ENCODE measurements at regions not wholly inside any gene's neighbourhood (a gene's known extent, or its start where the extent isn't known, plus 50 kb on each side); places are given as distances from the start of the nearest gene placed in this dataset.
A peak's percentile ranks its signal among the peaks of the same experiment; 100 is the strongest.

DNA sequence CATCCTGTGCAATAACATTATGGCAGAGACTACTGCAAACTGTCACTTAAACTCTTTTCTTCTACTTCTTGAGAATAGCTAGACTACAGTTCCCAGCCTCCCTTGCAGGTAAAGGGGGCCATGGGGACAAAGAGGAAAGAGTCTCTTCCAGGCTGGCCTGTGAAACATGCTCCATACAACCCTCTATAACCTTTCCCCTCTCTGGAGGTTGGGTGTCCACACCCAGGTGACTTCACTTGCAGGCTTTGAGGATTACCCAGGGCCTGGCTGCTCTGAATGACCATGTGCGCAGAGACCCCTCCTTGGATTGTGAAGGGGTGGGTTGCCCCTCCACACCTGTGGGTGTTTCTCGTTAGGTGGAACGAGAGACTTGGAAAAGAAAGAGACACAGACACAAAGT is 84.1 kb downstream of the SEC61G start:
- Histone ChIP-seq H3K27me3 (no peaks in the 10 kb centered on the region), H3K9ac (ENCODE audit: low read depth in 2 of 2, low read length in 2 of 2) (no peak overlapping the region), H3K36me3 (no peaks in the 10 kb centered on the region), H3K4me1 (no peaks in the 10 kb centered on the region), H3K4me3 (no peak overlapping the region), H3K27ac (no peak overlapping the region), H3K9me3 (no peaks in the 10 kb centered on the region)
- TF ChIP-seq, protein P1, sequence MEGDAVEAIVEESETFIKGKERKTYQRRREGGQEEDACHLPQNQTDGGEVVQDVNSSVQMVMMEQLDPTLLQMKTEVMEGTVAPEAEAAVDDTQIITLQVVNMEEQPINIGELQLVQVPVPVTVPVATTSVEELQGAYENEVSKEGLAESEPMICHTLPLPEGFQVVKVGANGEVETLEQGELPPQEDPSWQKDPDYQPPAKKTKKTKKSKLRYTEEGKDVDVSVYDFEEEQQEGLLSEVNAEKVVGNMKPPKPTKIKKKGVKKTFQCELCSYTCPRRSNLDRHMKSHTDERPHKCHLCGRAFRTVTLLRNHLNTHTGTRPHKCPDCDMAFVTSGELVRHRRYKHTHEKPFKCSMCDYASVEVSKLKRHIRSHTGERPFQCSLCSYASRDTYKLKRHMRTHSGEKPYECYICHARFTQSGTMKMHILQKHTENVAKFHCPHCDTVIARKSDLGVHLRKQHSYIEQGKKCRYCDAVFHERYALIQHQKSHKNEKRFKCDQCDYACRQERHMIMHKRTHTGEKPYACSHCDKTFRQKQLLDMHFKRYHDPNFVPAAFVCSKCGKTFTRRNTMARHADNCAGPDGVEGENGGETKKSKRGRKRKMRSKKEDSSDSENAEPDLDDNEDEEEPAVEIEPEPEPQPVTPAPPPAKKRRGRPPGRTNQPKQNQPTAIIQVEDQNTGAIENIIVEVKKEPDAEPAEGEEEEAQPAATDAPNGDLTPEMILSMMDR (IDR thresholded peaks at IDR 0.05) = no peak
- intact Hi-C loops (cut with DNase I) = no loop called here
- no peak for DNase-seq

DNA sequence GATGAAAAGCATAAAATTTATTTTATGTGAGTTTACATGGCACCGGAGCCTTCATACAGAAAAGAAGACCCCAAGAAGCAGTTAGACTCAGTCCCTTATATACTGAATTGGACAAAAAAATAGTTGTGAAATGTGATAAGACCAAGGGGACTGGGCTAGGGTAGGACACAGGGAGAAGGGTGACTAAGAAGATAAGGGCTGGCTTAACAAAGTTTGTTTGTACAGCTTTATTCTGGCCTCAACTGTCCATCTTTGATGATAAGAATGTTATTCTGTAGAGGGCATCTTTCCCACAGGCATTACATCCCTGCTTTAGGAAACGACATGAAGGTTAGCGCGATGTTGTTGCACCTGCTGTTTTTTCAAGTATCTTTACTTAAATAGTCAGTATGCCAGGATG is 86.5 kb downstream of the SEC61G start:
- Histone ChIP-seq H3K27me3 (no peaks in the 10 kb centered on the region), H3K36me3 (no peaks in the 10 kb centered on the region), H3K9ac (ENCODE audit: low read depth in 2 of 2, low read length in 2 of 2) (no peak overlapping the region), H3K4me1 (no peaks in the 10 kb centered on the region), H3K9me3 (no peaks in the 10 kb centered on the region), H3K4me3 (no peak overlapping the region), H3K27ac (no peak overlapping the region)
- intact Hi-C loops (cut with DNase I) = no loop called here
- no peak for DNase-seq
- TF ChIP-seq, protein P1 (IDR thresholded peaks at IDR 0.05) = no peak

DNA sequence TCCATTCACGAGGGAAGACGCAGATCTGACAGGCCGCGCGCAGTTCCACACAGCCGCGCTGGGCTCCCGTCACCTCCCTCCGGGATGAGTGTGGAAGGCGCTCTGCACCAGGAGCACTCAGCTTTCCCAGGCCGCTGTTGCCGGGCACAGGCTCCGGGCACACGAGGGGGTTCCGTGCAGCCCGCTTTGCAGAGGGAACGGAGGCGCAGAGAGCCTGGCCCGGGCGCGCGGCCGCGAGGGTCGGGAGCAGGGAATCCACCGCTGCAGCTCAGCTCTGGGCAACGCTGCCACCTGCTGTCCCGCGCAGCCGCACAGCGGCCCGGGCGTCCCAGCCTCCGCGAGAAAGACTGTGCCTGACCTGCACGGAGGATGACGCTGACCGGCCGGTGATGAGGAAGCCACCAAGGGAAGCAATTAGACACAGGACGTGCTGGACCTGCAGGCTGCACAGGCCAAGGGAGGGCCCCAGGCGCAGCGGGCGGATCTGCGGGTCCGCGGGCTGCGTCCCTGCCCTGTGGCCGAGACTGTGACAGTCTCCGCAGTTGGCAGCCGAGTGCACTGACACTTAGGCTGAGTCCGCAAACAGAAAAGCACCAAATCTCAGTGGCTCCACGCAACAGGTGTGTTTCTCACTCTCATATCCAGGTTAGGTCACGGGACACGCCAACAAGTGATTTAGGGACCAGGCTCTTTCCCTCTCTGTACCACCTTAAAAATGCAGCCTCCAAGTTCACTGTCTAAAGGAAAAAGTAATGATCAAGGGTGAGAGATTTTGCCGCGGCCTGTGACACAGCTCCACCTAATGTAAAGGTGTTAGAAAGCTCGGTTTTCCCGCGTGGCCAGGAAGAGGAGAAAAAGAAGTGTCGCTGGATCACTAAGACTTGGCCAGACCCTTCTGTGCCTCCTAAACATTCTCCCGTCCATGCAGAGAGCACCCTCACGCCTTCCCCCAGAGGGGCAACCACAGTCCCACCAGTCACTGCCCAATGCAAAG is 94.5 kb downstream of the SEC61G start:
- peaks cover 6% of the 10 kb centered on the region for H3K27me3 ChIP-seq
- TF ChIP-seq, protein P1 (IDR thresholded peaks at IDR 0.05) = peak; percentile 46
- DNase-seq = peak; percentile 65
- no peaks in the 10 kb centered on the region for H3K36me3 ChIP-seq
- no peaks in the 10 kb centered on the region for H3K4me1 ChIP-seq
- intact Hi-C loops (cut with DNase I) = no loop called here
- H3K27ac ChIP-seq = no peak overlapping the region
- H3K4me3 ChIP-seq = peak overlapping the region; percentile 47
- H3K9ac ChIP-seq (ENCODE audit: low read depth in 2 of 2, low read length in 2 of 2) = peak overlapping the region in 1 of 2 donors; percentile 16
- H3K9me3 ChIP-seq = no peaks in the 10 kb centered on the region

DNA sequence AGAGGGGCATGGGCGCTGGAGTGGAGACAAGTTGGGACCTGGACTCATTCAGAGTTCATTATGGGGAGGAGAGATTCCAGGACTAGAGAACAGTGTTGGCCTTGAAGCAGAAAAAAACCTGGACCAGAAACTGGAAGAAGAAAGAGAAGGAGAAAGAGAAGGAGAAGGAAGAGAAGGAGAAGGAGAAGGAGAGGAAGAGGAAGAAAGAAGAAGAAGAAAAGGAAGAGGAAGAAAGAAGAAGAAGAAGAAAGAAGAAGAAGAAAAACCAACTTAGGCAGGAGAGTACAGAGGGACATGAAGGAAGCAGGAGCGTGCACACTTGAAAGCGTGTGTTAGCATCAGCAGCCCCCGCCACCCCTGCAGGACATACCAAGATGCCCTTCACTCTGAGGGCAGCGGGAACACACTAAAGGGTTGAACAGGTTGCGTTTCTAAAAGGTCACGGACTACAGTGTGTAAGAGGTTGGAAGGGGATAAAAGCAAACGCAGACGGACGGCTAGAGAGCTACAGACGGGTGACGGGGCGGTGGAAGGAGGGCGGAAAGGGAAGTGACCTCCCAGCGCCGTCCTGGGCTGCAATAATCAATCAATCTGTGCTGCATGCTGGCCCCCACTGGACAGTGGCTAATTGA is 95.3 kb downstream of the SEC61G start:
- Histone ChIP-seq H3K9ac (ENCODE audit: low read depth in 2 of 2, low read length in 2 of 2) (peak overlapping the region in 1 of 2 donors; percentile 16), H3K27ac (no peak overlapping the region), H3K27me3 (peaks cover 6% of the 10 kb centered on the region), H3K4me3 (peak overlapping the region; percentile 47), H3K9me3 (no peaks in the 10 kb centered on the region), H3K4me1 (no peaks in the 10 kb centered on the region), H3K36me3 (no peaks in the 10 kb centered on the region)
- DNase-seq = no peak
- intact Hi-C loops (cut with DNase I) = no loop called here
- TF ChIP-seq, protein P1 (IDR thresholded peaks at IDR 0.05) = no peak

DNA sequence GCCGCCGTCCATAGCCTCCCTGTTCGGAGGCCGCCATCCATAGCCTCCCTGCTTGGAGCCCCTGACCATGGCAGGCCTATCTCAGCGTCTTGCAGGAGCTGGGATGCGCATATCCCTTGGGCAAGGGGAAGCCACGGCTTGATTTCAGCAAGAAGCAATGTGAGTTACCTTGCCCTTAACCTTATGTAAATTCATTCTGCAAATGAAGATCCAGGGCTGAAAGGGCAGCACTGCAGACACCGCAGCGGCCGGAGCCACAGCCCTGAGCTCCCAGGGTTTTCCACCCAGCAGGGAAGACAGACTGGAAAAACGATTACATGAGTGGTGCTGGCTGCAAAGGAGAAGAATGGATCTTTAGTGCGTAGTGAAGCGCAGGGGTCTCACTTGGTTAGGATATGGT is 95.8 kb downstream of the SEC61G start:
- H3K4me3 ChIP-seq = no peak overlapping the region
- no peak overlapping the region for H3K9ac ChIP-seq (ENCODE audit: low read depth in 2 of 2, low read length in 2 of 2)
- H3K4me1 ChIP-seq = no peaks in the 10 kb centered on the region
- intact Hi-C loops (cut with DNase I) = no loop called here
- peaks cover 6% of the 10 kb centered on the region for H3K27me3 ChIP-seq
- H3K27ac ChIP-seq = no peak overlapping the region
- TF ChIP-seq, protein P1 (IDR thresholded peaks at IDR 0.05) = no peak
- H3K9me3 ChIP-seq = no peaks in the 10 kb centered on the region
- DNase-seq = no peak
- no peaks in the 10 kb centered on the region for H3K36me3 ChIP-seq
